ENCODE measurements at regions not wholly inside any gene's neighbourhood (a gene's known extent, or its start where the extent isn't known, plus 50 kb on each side); places are given as distances from the start of the nearest gene placed in this dataset.
"Not testable (repeated sequence)": the region's sequence is repeated elsewhere in the genome, so short reads cannot be mapped to it uniquely, and the experiment has no call there.

DNA sequence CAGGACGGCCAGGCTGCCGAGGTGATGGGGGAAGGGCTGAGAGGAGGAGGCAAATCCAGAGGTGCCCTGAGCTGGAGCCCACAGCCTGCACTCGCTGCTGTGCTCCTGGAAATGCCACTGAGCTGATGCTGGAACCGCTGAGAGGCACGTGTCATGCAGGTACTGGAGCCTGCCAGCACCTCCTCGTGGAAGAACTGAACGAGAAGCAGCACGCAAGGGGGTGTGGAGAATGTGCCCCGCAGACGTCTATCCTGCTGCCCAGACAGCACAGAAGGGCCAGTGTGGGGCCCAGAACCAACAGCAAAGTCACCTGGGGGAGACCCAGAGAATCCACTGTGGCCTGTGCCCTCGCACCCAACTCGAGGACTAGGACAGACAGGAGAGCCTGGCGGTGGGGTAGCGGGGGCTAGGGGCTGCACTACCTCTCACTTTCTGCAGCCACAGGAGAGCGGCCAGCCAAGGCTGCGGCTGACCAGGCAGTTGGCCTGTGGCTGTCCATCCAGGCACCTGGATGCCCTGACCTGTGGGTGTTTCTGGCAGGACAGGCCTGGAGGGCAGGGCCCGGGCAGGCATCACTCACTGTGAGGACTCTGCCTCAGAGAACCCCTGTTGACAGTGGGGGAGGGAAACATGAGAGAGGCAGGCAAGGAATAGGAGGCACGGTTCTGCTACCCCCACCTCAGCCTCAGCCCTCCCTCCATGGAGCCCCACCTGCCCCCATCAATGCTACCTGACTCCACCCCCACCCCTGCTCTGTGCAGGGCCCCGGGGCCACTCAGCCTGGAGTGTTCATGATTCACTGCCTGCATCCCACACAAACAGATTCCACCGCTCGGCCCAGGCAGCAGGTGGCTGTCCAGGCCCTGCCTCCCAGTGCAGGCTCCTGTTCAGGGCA lies 213.1 kb downstream of the TBC1D2B start:
- H3K36me3 ChIP-seq (ENCODE audit: insufficient read depth, low read length), result no peaks in the 10 kb centered on the region
- H3K27ac ChIP-seq (ENCODE audit: low read length), result no peak overlapping the region
- no peaks in the 10 kb centered on the region for H3K9me3 ChIP-seq (ENCODE audit: low read length)
- H3K4me1 ChIP-seq (ENCODE audit: low read length), result peaks cover 18% of the 10 kb centered on the region
- no peaks in the 10 kb centered on the region for H3K27me3 ChIP-seq (ENCODE audit: low read length)
- H3K79me2 ChIP-seq (ENCODE audit: low read length), result no peaks in the 10 kb centered on the region
- H3K9me2 ChIP-seq (replicated peaks; ENCODE audit: insufficient read depth, low read length), result no peaks in the 10 kb centered on the region
- H2AFZ ChIP-seq (ENCODE audit: low read length), result no peak overlapping the region
- no peak overlapping the region for H3K9ac ChIP-seq (ENCODE audit: low read length)
- H3K4me2 ChIP-seq (ENCODE audit: low read depth, low read length, poor library complexity, severe bottlenecking), result no peak overlapping the region
- H3K4me3 ChIP-seq (ENCODE audit: low read length), result no peak overlapping the region
- no peaks in the 10 kb centered on the region for H4K20me1 ChIP-seq (ENCODE audit: insufficient read depth, low read depth, low read length)
- DNase-seq, result no peak

DNA sequence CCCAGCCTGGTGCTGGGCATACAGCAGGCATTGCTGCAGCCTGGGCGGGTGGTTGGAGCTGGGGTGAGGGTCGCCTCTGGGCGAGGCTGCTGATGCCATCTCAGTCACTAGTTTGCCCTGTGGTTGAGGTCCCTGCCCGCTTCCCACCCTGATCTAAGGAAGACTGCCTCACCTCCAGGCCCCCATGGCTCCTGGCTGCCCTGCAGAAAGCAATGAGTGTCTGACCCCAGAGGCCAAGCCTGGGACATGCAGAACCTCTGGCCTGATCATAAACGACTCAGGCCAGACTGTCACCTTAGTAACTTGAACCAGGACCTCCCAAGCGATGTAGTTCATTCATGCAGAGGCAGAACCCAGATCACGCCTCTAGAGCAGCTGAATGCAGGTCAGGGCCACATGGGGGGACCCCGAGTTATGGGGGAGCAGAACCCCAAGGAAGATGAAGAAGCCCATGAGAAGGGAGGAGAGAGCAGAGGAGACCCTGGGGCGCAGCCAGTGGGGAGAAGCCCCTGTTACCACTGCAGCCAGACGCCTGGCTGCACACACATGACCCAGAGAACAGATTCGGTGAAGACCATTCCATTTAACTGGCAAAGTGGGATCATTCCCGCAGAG lies 213.9 kb downstream of the TBC1D2B start:
- no peak overlapping the region for H3K4me2 ChIP-seq (ENCODE audit: low read depth, low read length, poor library complexity, severe bottlenecking)
- H3K36me3 ChIP-seq (ENCODE audit: insufficient read depth, low read length), result no peaks in the 10 kb centered on the region
- H3K4me1 ChIP-seq (ENCODE audit: low read length), result peaks cover 22% of the 10 kb centered on the region
- H3K9ac ChIP-seq (ENCODE audit: low read length), result no peak overlapping the region
- H3K4me3 ChIP-seq (ENCODE audit: low read length), result no peak overlapping the region
- H3K9me2 ChIP-seq (replicated peaks; ENCODE audit: insufficient read depth, low read length), result no peaks in the 10 kb centered on the region
- no peak overlapping the region for H2AFZ ChIP-seq (ENCODE audit: low read length)
- no peaks in the 10 kb centered on the region for H3K9me3 ChIP-seq (ENCODE audit: low read length)
- no peaks in the 10 kb centered on the region for H3K27me3 ChIP-seq (ENCODE audit: low read length)
- no peak for DNase-seq
- no peaks in the 10 kb centered on the region for H3K79me2 ChIP-seq (ENCODE audit: low read length)
- no peaks in the 10 kb centered on the region for H4K20me1 ChIP-seq (ENCODE audit: insufficient read depth, low read depth, low read length)
- H3K27ac ChIP-seq (ENCODE audit: low read length), result no peak overlapping the region

DNA sequence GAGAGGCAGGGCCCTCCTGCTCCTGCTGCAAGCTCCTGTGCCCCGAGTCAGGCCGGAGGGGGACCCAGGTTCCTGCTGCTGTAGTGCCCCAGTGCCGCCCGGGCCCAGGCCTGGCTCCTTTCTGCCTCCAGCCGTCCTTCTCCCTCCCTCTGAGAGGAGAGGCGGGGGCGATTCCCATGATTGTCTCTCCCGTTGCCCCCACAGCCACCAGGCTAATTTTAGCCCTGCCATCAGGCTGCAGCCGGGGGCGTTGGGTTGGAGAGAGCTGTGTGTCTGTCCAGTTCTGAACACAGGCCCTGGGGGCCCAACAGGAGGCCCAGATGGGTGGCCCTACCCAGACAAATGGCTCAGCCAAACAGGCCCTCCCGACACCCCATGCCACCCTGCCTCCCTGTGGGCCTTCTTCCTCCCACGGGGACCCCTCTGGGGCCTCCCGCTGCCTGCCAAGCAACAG lies 214.8 kb downstream of the TBC1D2B start:
- Histone ChIP-seq H3K36me3 (ENCODE audit: insufficient read depth, low read length) (no peaks in the 10 kb centered on the region), H3K4me2 (ENCODE audit: low read depth, low read length, poor library complexity, severe bottlenecking) (no peak overlapping the region), H3K27ac (ENCODE audit: low read length) (no peak overlapping the region), H2AFZ (ENCODE audit: low read length) (no peak overlapping the region), H3K4me3 (ENCODE audit: low read length) (no peak overlapping the region), H3K79me2 (ENCODE audit: low read length) (no peaks in the 10 kb centered on the region), H3K9me2 (replicated peaks; ENCODE audit: insufficient read depth, low read length) (no peaks in the 10 kb centered on the region), H3K9me3 (ENCODE audit: low read length) (no peaks in the 10 kb centered on the region), H3K9ac (ENCODE audit: low read length) (0 out of 2 replicates have a peak overlapping the region, but pooled peaks have one; percentile 20), H4K20me1 (ENCODE audit: insufficient read depth, low read depth, low read length) (no peaks in the 10 kb centered on the region), H3K27me3 (ENCODE audit: low read length) (no peaks in the 10 kb centered on the region), H3K4me1 (ENCODE audit: low read length) (peaks cover 31% of the 10 kb centered on the region)
- no peak for DNase-seq

DNA sequence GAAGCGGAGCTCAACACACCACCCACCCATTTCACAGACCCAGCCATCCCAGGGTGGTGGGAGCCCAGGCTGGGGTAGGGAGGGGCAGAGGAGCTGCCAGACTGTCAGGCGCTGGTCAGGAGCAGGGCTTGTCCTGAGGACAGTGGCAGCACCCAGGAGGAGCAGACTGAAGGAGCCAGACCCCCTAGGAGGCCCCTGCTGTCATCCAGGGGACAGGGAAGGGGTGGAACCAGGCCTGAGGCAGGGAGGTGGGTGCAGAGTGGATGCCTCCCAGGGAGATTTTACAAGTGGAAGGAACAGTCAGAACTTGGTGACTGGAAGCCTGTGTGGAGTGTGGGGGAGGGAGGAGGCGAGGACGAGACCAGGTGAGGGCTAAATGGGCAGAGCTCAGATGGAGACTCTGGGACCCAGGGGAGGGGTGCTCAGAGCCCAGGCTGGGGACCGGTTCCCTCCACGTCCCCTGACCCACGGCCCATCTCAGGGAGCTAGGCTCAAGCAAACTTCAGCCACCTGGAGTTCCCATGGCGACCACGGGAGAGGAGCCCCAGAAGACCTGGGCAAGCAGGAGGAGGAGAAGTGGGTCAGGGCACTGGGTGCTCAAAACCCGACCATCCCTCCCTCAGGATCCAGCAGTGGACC lies 215.4 kb downstream of the TBC1D2B start:
- not testable (repeated sequence) for H2AFZ ChIP-seq (ENCODE audit: low read length); H3K27ac ChIP-seq (ENCODE audit: low read length); H4K20me1 ChIP-seq (ENCODE audit: insufficient read depth, low read depth, low read length); H3K4me3 ChIP-seq (ENCODE audit: low read length); H3K9me3 ChIP-seq (ENCODE audit: low read length); H3K36me3 ChIP-seq (ENCODE audit: insufficient read depth, low read length); H3K9me2 ChIP-seq (replicated peaks; ENCODE audit: insufficient read depth, low read length); H3K4me2 ChIP-seq (ENCODE audit: low read depth, low read length, poor library complexity, severe bottlenecking); H3K27me3 ChIP-seq (ENCODE audit: low read length); DNase-seq; H3K79me2 ChIP-seq (ENCODE audit: low read length)
- Histone ChIP-seq H3K9ac (ENCODE audit: low read length) (0 out of 2 replicates have a peak overlapping the region, but pooled peaks have one; percentile 20), H3K4me1 (ENCODE audit: low read length) (peaks cover 37% of the 10 kb centered on the region)

DNA sequence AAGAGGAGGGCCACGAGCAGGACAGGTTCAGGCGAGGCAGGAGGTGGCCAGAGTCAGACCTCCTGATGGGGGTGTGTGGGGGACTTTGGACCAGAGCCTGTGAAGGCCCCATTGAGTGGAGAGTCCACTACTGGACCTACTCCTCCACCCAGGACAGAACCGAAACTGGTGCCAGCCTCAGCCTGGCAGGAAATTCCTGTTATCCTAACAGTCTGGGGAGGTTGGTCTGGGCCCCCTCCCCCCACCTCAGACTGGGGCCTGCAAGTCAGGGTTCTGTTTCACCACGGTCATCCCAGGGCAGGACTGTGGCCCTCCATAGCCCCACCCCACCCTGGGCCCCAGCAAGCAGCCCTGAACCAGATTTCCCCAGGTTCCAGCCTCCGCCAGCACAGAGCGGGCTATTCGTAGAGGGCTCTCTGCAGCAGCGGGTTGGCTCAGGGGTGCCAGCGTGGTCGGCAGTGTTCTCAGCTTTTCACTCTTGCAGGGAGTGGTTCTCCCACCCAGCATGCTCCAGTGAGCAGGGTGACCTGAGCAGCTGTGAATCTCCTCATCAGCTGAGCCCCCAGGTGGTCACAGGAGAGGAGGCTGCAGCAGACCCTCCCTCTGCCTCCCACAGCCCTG lies 217.3 kb downstream of the TBC1D2B start:
- no peak for DNase-seq
- H3K4me2 ChIP-seq (ENCODE audit: low read depth, low read length, poor library complexity, severe bottlenecking), result no peak overlapping the region
- H2AFZ ChIP-seq (ENCODE audit: low read length), result no peak overlapping the region
- H3K27me3 ChIP-seq (ENCODE audit: low read length), result no peaks in the 10 kb centered on the region
- H3K9me3 ChIP-seq (ENCODE audit: low read length), result no peaks in the 10 kb centered on the region
- H3K79me2 ChIP-seq (ENCODE audit: low read length), result no peaks in the 10 kb centered on the region
- H3K27ac ChIP-seq (ENCODE audit: low read length), result no peak overlapping the region
- H3K4me3 ChIP-seq (ENCODE audit: low read length), result no peak overlapping the region
- H4K20me1 ChIP-seq (ENCODE audit: insufficient read depth, low read depth, low read length), result no peaks in the 10 kb centered on the region
- H3K36me3 ChIP-seq (ENCODE audit: insufficient read depth, low read length), result no peaks in the 10 kb centered on the region
- peaks cover 52% of the 10 kb centered on the region for H3K4me1 ChIP-seq (ENCODE audit: low read length)
- H3K9ac ChIP-seq (ENCODE audit: low read length), result no peak overlapping the region
- H3K9me2 ChIP-seq (replicated peaks; ENCODE audit: insufficient read depth, low read length), result no peaks in the 10 kb centered on the region

DNA sequence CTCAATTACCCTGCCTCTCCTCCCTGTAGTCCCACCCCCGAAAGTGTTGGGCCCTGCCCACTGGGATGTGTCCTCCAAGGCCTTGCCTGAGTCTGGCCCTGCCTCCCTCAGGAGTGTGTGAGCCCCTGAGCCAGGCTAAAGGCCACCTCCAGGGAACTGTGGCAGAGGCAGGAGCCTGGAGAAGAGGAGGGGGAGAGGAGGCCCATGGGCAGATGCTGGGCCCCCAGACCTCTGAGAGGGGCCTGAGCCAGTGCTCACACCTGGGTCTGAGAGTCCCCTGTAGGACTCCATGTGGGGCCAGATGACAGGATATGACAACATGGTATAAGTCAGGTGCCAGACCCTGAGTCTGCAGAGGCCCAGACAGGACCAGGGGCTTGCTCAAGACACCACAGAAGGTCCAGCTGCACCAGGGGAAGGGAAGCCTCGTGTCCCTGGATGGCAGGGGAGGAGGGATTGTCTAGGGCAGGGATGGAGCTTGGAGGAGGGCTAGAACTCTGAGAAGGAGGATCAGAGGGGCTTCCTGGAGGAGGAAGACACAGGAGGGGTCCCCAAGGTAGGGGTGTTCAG lies 217.9 kb downstream of the TBC1D2B start:
- no peaks in the 10 kb centered on the region for H3K9me2 ChIP-seq (replicated peaks; ENCODE audit: insufficient read depth, low read length)
- no peak overlapping the region for H3K4me2 ChIP-seq (ENCODE audit: low read depth, low read length, poor library complexity, severe bottlenecking)
- H2AFZ ChIP-seq (ENCODE audit: low read length), result no peak overlapping the region
- H3K27me3 ChIP-seq (ENCODE audit: low read length), result no peaks in the 10 kb centered on the region
- H4K20me1 ChIP-seq (ENCODE audit: insufficient read depth, low read depth, low read length), result no peaks in the 10 kb centered on the region
- peaks cover 58% of the 10 kb centered on the region for H3K4me1 ChIP-seq (ENCODE audit: low read length)
- H3K4me3 ChIP-seq (ENCODE audit: low read length), result no peak overlapping the region
- H3K9ac ChIP-seq (ENCODE audit: low read length), result no peak overlapping the region
- H3K36me3 ChIP-seq (ENCODE audit: insufficient read depth, low read length), result no peaks in the 10 kb centered on the region
- H3K9me3 ChIP-seq (ENCODE audit: low read length), result no peaks in the 10 kb centered on the region
- no peaks in the 10 kb centered on the region for H3K79me2 ChIP-seq (ENCODE audit: low read length)
- H3K27ac ChIP-seq (ENCODE audit: low read length), result no peak overlapping the region
- no peak for DNase-seq

DNA sequence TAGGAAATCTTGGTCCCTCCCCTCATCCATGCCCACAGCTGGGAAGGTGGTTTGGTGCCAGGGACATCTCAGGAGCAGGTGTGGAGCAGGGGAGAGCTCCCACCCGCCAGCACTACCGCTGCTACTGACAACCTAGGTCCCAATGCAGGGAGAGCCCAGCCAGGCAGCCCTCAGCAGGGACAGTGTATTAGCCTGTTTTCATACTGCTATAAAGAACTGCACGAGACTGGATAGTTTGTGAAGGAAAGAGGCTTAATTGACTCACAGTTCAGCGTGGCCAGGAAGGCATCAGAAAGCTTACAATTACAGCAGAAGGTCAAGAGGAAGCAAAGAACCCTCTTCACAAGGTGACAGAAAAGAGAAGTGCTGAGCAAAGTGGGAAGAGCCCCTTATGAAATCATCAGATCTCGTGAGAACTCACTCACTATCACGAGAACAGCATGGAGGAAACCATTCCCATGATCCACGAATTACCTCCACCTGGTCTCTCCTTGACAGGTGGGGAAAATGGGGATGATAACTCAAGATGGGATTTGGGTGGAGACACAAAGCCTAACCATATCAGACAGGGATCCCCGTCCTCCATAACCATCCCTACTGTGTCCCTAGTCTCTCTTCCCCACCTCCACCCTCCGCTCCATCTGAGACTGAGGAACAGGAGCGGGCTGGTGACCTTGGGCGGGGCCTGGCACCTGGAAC lies 218.6 kb downstream of the TBC1D2B start:
- H3K79me2 ChIP-seq (ENCODE audit: low read length), result no peaks in the 10 kb centered on the region
- H4K20me1 ChIP-seq (ENCODE audit: insufficient read depth, low read depth, low read length), result no peaks in the 10 kb centered on the region
- H3K9me3 ChIP-seq (ENCODE audit: low read length), result no peaks in the 10 kb centered on the region
- no peaks in the 10 kb centered on the region for H3K27me3 ChIP-seq (ENCODE audit: low read length)
- peak overlapping the region; percentile 55 for H3K9ac ChIP-seq (ENCODE audit: low read length)
- no peak overlapping the region; the same call in 1 of the 2 replicates for H2AFZ ChIP-seq (ENCODE audit: low read length)
- peak overlapping the region; percentile 42 for H3K4me2 ChIP-seq (ENCODE audit: low read depth, low read length, poor library complexity, severe bottlenecking)
- peaks cover 58% of the 10 kb centered on the region for H3K4me1 ChIP-seq (ENCODE audit: low read length)
- no peaks in the 10 kb centered on the region for H3K36me3 ChIP-seq (ENCODE audit: insufficient read depth, low read length)
- H3K27ac ChIP-seq (ENCODE audit: low read length), result peak overlapping the region; percentile 55; the same call in 1 of the 2 replicates
- no peaks in the 10 kb centered on the region for H3K9me2 ChIP-seq (replicated peaks; ENCODE audit: insufficient read depth, low read length)
- H3K4me3 ChIP-seq (ENCODE audit: low read length), result peak overlapping the region; percentile 38; the same call in 1 of the 2 replicates
- DNase-seq, result peak; percentile 73

All from Karpas-422 (cell line).